ENCODE measurements at regions not wholly inside any gene's neighbourhood (a gene's known extent, or its start where the extent isn't known, plus 50 kb on each side); places are given as distances from the start of the nearest gene placed in this dataset.
"Not testable (repeated sequence)": the region's sequence is repeated elsewhere in the genome, so short reads cannot be mapped to it uniquely, and the experiment has no call there.

GRCh38 chr9:30301271-30301963, 2083.0 kb upstream of the ACO1 start:
- H3K27ac ChIP-seq (ENCODE audit: insufficient read depth, low read depth, low read length, poor library complexity, severe bottlenecking), result no peak overlapping the region

GRCh38 chr9:30310711-30311110, 2073.7 kb upstream of the ACO1 start:
- H3K4me3 ChIP-seq (ENCODE audit: insufficient read depth, low read depth, low read length), result no peak overlapping the region
- no peaks in the 10 kb centered on the region for H3K36me3 ChIP-seq (ENCODE audit: control insufficient read depth, insufficient read depth, low read length)
- no peaks in the 10 kb centered on the region for H3K4me1 ChIP-seq (ENCODE audit: control insufficient read depth, insufficient read depth, low read length)
- H3K27ac ChIP-seq (ENCODE audit: insufficient read depth, low read depth, low read length, poor library complexity, severe bottlenecking), result no peak overlapping the region
- H3K27me3 ChIP-seq (ENCODE audit: control insufficient read depth, insufficient read depth, low read length, poor library complexity, severe bottlenecking), result no peaks in the 10 kb centered on the region
- WGBS, 2 experiments, result 100% methylated on average over 2 of the region's 2 CpGs
- H3K9me3 ChIP-seq (ENCODE audit: control insufficient read depth, low read length), result no peaks in the 10 kb centered on the region

More at GRCh38 chr9:30301271-30301963, 2083.0 kb upstream of the ACO1 start:
- WGBS, 2 experiments, result 88 to 92% methylated on average over 5 of the region's 5 CpGs
- H3K27me3 ChIP-seq (ENCODE audit: control insufficient read depth, insufficient read depth, low read length, poor library complexity, severe bottlenecking), result no peaks in the 10 kb centered on the region
- no peak overlapping the region for H3K4me3 ChIP-seq (ENCODE audit: insufficient read depth, low read depth, low read length)
- H3K36me3 ChIP-seq (ENCODE audit: control insufficient read depth, insufficient read depth, low read length), result no peaks in the 10 kb centered on the region
- H3K9me3 ChIP-seq (ENCODE audit: control insufficient read depth, low read length), result no peaks in the 10 kb centered on the region
- no peaks in the 10 kb centered on the region for H3K4me1 ChIP-seq (ENCODE audit: control insufficient read depth, insufficient read depth, low read length)

- no peak overlapping the region for H3K27ac ChIP-seq (ENCODE audit: insufficient read depth, low read depth, low read length, poor library complexity, severe bottlenecking)
- H3K36me3 ChIP-seq (ENCODE audit: control insufficient read depth, insufficient read depth, low read length), result no peaks in the 10 kb centered on the region
- H3K9me3 ChIP-seq (ENCODE audit: control insufficient read depth, low read length), result no peaks in the 10 kb centered on the region
- no peaks in the 10 kb centered on the region for H3K27me3 ChIP-seq (ENCODE audit: control insufficient read depth, insufficient read depth, low read length, poor library complexity, severe bottlenecking)
- no peak overlapping the region for H3K4me3 ChIP-seq (ENCODE audit: insufficient read depth, low read depth, low read length)
- H3K4me1 ChIP-seq (ENCODE audit: control insufficient read depth, insufficient read depth, low read length), result no peaks in the 10 kb centered on the region
- 94 to 100% methylated on average over 3 of the region's 4 CpGs for WGBS, 2 experiments
These were observed 2055.0 kb upstream of the ACO1 start for GRCh38 chr9:30329431-30329830.

- Histone ChIP-seq H3K27ac (ENCODE audit: insufficient read depth, low read depth, low read length, poor library complexity, severe bottlenecking) (no peak overlapping the region), H3K4me1 (ENCODE audit: control insufficient read depth, insufficient read depth, low read length) (no peaks in the 10 kb centered on the region), H3K36me3 (ENCODE audit: control insufficient read depth, insufficient read depth, low read length) (no peaks in the 10 kb centered on the region), H3K9me3 (ENCODE audit: control insufficient read depth, low read length) (no peaks in the 10 kb centered on the region), H3K4me3 (ENCODE audit: insufficient read depth, low read depth, low read length) (no peak overlapping the region), H3K27me3 (ENCODE audit: control insufficient read depth, insufficient read depth, low read length, poor library complexity, severe bottlenecking) (no peaks in the 10 kb centered on the region)
- WGBS, 2 experiments, result 95 to 96% methylated on average over 15 of the region's 15 CpGs
These were observed 2035.5 kb upstream of the ACO1 start for GRCh38 chr9:30348904-30349303.

GRCh38 chr9:30349526-30350513, 2034.6 kb upstream of the ACO1 start:
- Histone ChIP-seq H3K27ac (ENCODE audit: insufficient read depth, low read depth, low read length, poor library complexity, severe bottlenecking) (no peak overlapping the region), H3K4me3 (ENCODE audit: insufficient read depth, low read depth, low read length) (no peak overlapping the region), H3K27me3 (ENCODE audit: control insufficient read depth, insufficient read depth, low read length, poor library complexity, severe bottlenecking) (no peaks in the 10 kb centered on the region), H3K36me3 (ENCODE audit: control insufficient read depth, insufficient read depth, low read length) (no peaks in the 10 kb centered on the region), H3K4me1 (ENCODE audit: control insufficient read depth, insufficient read depth, low read length) (no peaks in the 10 kb centered on the region), H3K9me3 (ENCODE audit: control insufficient read depth, low read length) (no peaks in the 10 kb centered on the region)
- 95% methylated on average over 19 of the region's 19 CpGs for WGBS, 2 experiments

GRCh38 chr9:30356221-30356620, 2028.2 kb upstream of the ACO1 start:
- H3K9me3 ChIP-seq (ENCODE audit: control insufficient read depth, low read length), result no peaks in the 10 kb centered on the region
- H3K27ac ChIP-seq (ENCODE audit: insufficient read depth, low read depth, low read length, poor library complexity, severe bottlenecking), result no peak overlapping the region
- WGBS, 2 experiments, result 97% methylated on average over 4 of the region's 4 CpGs
- H3K27me3 ChIP-seq (ENCODE audit: control insufficient read depth, insufficient read depth, low read length, poor library complexity, severe bottlenecking), result no peaks in the 10 kb centered on the region
- no peaks in the 10 kb centered on the region for H3K4me1 ChIP-seq (ENCODE audit: control insufficient read depth, insufficient read depth, low read length)
- H3K36me3 ChIP-seq (ENCODE audit: control insufficient read depth, insufficient read depth, low read length), result no peaks in the 10 kb centered on the region
- no peak overlapping the region for H3K4me3 ChIP-seq (ENCODE audit: insufficient read depth, low read depth, low read length)

- Histone ChIP-seq H3K4me3 (ENCODE audit: insufficient read depth, low read depth, low read length) (no peak overlapping the region), H3K27ac (ENCODE audit: insufficient read depth, low read depth, low read length, poor library complexity, severe bottlenecking) (no peak overlapping the region), H3K4me1 (ENCODE audit: control insufficient read depth, insufficient read depth, low read length) (no peaks in the 10 kb centered on the region), H3K27me3 (ENCODE audit: control insufficient read depth, insufficient read depth, low read length, poor library complexity, severe bottlenecking) (no peaks in the 10 kb centered on the region), H3K36me3 (ENCODE audit: control insufficient read depth, insufficient read depth, low read length) (no peaks in the 10 kb centered on the region), H3K9me3 (ENCODE audit: control insufficient read depth, low read length) (no peaks in the 10 kb centered on the region)
These were observed 2022.1 kb upstream of the ACO1 start for GRCh38 chr9:30362373-30362772.

- not testable (repeated sequence) for H3K27me3 ChIP-seq (ENCODE audit: control insufficient read depth, insufficient read depth, low read length, poor library complexity, severe bottlenecking); H3K36me3 ChIP-seq (ENCODE audit: control insufficient read depth, insufficient read depth, low read length); H3K9me3 ChIP-seq (ENCODE audit: control insufficient read depth, low read length); H3K27ac ChIP-seq (ENCODE audit: insufficient read depth, low read depth, low read length, poor library complexity, severe bottlenecking); H3K4me1 ChIP-seq (ENCODE audit: control insufficient read depth, insufficient read depth, low read length); H3K4me3 ChIP-seq (ENCODE audit: insufficient read depth, low read depth, low read length)
- WGBS, 2 experiments, result 91 to 96% methylated on average over 4 of the region's 4 CpGs
These were observed 2018.3 kb upstream of the ACO1 start for GRCh38 chr9:30366140-30366539.

GRCh38 chr9:30382271-30382670, 2002.2 kb upstream of the ACO1 start:
- 94 to 97% methylated on average over 1 of the region's 2 CpGs for WGBS, 2 experiments
- Histone ChIP-seq H3K36me3 (ENCODE audit: control insufficient read depth, insufficient read depth, low read length) (no peaks in the 10 kb centered on the region), H3K27me3 (ENCODE audit: control insufficient read depth, insufficient read depth, low read length, poor library complexity, severe bottlenecking) (no peaks in the 10 kb centered on the region), H3K4me1 (ENCODE audit: control insufficient read depth, insufficient read depth, low read length) (no peaks in the 10 kb centered on the region), H3K27ac (ENCODE audit: insufficient read depth, low read depth, low read length, poor library complexity, severe bottlenecking) (no peak overlapping the region), H3K9me3 (ENCODE audit: control insufficient read depth, low read length) (no peaks in the 10 kb centered on the region), H3K4me3 (ENCODE audit: insufficient read depth, low read depth, low read length) (no peak overlapping the region)

GRCh38 chr9:30410273-30410672, 1974.2 kb upstream of the ACO1 start:
- Histone ChIP-seq H3K27me3 (ENCODE audit: control insufficient read depth, insufficient read depth, low read length, poor library complexity, severe bottlenecking) (no peaks in the 10 kb centered on the region), H3K4me1 (ENCODE audit: control insufficient read depth, insufficient read depth, low read length) (no peaks in the 10 kb centered on the region), H3K9me3 (ENCODE audit: control insufficient read depth, low read length) (peaks cover 2% of the 10 kb centered on the region), H3K36me3 (ENCODE audit: control insufficient read depth, insufficient read depth, low read length) (no peaks in the 10 kb centered on the region), H3K4me3 (ENCODE audit: insufficient read depth, low read depth, low read length) (no peak overlapping the region), H3K27ac (ENCODE audit: insufficient read depth, low read depth, low read length, poor library complexity, severe bottlenecking) (no peak overlapping the region)
- WGBS, 2 experiments, result 95 to 100% methylated on average over 1 to 2 of the region's 3 CpGs

All from ectodermal cell (in vitro differentiated cells).